Neural cell (in vitro differentiated cells): ENCODE measurements at regions not wholly inside any gene's neighbourhood (a gene's known extent, or its start where the extent isn't known, plus 50 kb on each side); places are given as distances from the start of the nearest gene placed in this dataset.

Source experiments
- H2AFZ ChIP-seq: fragments of 200-600, 300-800 bp; sonication (generic), shearing (Covaris generic); 2 replicates; pipeline ENCODE4 v1.6.0; 2014; ENCODE audit warnings: low read depth, mild to moderate bottlenecking, antibody characterized with exemption, low read length, moderate library complexity
- H3F3A ChIP-seq: fragments of 200-600 bp; shearing (Covaris generic); 2 replicates; pipeline ENCODE4 v1.6.1; 2016; ENCODE audit warnings: mild to moderate bottlenecking, moderate library complexity, mixed read lengths, antibody characterized with exemption, low read length; ENCODE audit not compliant: insufficient read depth, poor library complexity, severe bottlenecking
- H3K27ac ChIP-seq: fragments of 200-600, 300-800 bp; sonication (generic), shearing (Covaris generic); 2 replicates; pipeline ENCODE4 v1.5.1; 2014; ENCODE audit warnings: mild to moderate bottlenecking, low read length, moderate library complexity
- H3K27me3 ChIP-seq: fragments of 300-800, 200-600 bp; sonication (generic), shearing (Covaris generic); 2 replicates; pipeline ENCODE4 v1.6.0; 2014; ENCODE audit warnings: mild to moderate bottlenecking, low read depth, low read length, moderate library complexity; ENCODE audit not compliant: insufficient read depth
- H3K36me3 ChIP-seq: fragments of 300-800, 200-600 bp; sonication (generic), shearing (Covaris generic); 2 replicates; pipeline ENCODE4 v1.5.1; 2014; ENCODE audit warnings: mild to moderate bottlenecking, antibody characterized with exemption, low read length, moderate library complexity; ENCODE audit not compliant: insufficient read depth
- H3K4me2 ChIP-seq: fragments of 300-800, 200-600 bp; sonication (generic), shearing (Covaris generic); 2 replicates; pipeline ENCODE4 v1.6.0; 2014; ENCODE audit warnings: mild to moderate bottlenecking, low read length
- H3K4me3 ChIP-seq: fragments of 300-800, 200-600 bp; sonication (generic), shearing (Covaris generic); 2 replicates; pipeline ENCODE4 v1.5.1; 2014; ENCODE audit warnings: mild to moderate bottlenecking, low read length, moderate library complexity
- H3K79me2 ChIP-seq: fragments of 200-600 bp; shearing (Covaris generic); replicated peaks from 2 replicates; pipeline ENCODE4 v1.6.0; 2014; ENCODE audit warnings: mild to moderate bottlenecking, low read length, moderate library complexity; ENCODE audit not compliant: insufficient read depth
- H3K9ac ChIP-seq: fragments of 300-800, 200-600 bp; sonication (generic), shearing (Covaris generic); 2 replicates; pipeline ENCODE4 v1.6.1; 2016; ENCODE audit warnings: mild to moderate bottlenecking, low read length, mixed read lengths
- H3K9me2 ChIP-seq: fragments of 200-600 bp; shearing (Covaris generic); 2 replicates; pipeline ENCODE4 v1.6.1; 2016; ENCODE audit warnings: mild to moderate bottlenecking, low read length, mixed read lengths; ENCODE audit not compliant: insufficient read depth
- H3K9me3 ChIP-seq: fragments of 200-600, 300-800 bp; sonication (generic), shearing (Covaris generic); 2 replicates; pipeline ENCODE4 v1.6.1; 2016; ENCODE audit warnings: mild to moderate bottlenecking, mixed run types, low read length, moderate library complexity, mixed read lengths
- H4K20me1 ChIP-seq: fragments of 200-600 bp; shearing (Covaris generic); 2 replicates; pipeline ENCODE4 v1.6.1; 2016; ENCODE audit warnings: mild to moderate bottlenecking, mixed run types; ENCODE audit not compliant: insufficient read depth
- EP300 ChIP-seq: fragments of 450-650 bp; conservative IDR thresholded peaks from 2 replicates; pipeline ENCODE4 v1.6.1; 2014; ENCODE audit warnings: antibody characterized with exemption, mild to moderate bottlenecking, moderate library complexity; ENCODE audit not compliant: poor library complexity, severe bottlenecking
- EZH2 ChIP-seq: fragments of 200-600, 300-800 bp; shearing (Covaris generic), sonication (generic); IDR thresholded peaks from 2 replicates; pipeline ENCODE4 v1.6.1; 2014; ENCODE audit warnings: antibody characterized with exemption, low read length, borderline replicate concordance, mild to moderate bottlenecking; ENCODE audit not compliant: insufficient read depth, poor library complexity, severe bottlenecking
- MXI1 ChIP-seq: fragments of 450-650 bp; conservative IDR thresholded peaks from 2 replicates; pipeline ENCODE4 v1.6.1; 2014; ENCODE audit warnings: antibody characterized with exemption, mild to moderate bottlenecking; ENCODE audit not compliant: poor library complexity, severe bottlenecking
- POLR2AphosphoS5 ChIP-seq: IDR thresholded peaks from 2 replicates; pipeline ENCODE4 v1.6.1; 2012
- RAD21 ChIP-seq: fragments of 450-650 bp; conservative IDR thresholded peaks from 2 replicates; pipeline ENCODE4 v1.6.1; 2014; ENCODE audit warnings: antibody characterized with exemption, mild to moderate bottlenecking, moderate library complexity
- SMC3 ChIP-seq: fragments of 450-650 bp; conservative IDR thresholded peaks from 2 replicates; pipeline ENCODE4 v1.6.1; 2014; ENCODE audit warnings: antibody characterized with exemption, mild to moderate bottlenecking, moderate library complexity; ENCODE audit not compliant: poor library complexity
- TAF1 ChIP-seq: IDR thresholded peaks from 2 replicates; pipeline ENCODE4 v1.6.1; 2012; ENCODE audit warnings: low read depth
- TF ChIP-seq, protein P1 (sequence below): fragments of 450-650 bp; IDR thresholded peaks from 2 replicates; pipeline ENCODE4 v1.5.1; 2014; ENCODE audit warnings: antibody characterized with exemption, mild to moderate bottlenecking, moderate library complexity; ENCODE audit not compliant: poor library complexity, severe bottlenecking
- TF ChIP-seq, protein P2 (sequence below): IDR thresholded peaks from 2 replicates; pipeline ENCODE4 v1.6.1; 2012; ENCODE audit warnings: borderline replicate concordance

DNA sequence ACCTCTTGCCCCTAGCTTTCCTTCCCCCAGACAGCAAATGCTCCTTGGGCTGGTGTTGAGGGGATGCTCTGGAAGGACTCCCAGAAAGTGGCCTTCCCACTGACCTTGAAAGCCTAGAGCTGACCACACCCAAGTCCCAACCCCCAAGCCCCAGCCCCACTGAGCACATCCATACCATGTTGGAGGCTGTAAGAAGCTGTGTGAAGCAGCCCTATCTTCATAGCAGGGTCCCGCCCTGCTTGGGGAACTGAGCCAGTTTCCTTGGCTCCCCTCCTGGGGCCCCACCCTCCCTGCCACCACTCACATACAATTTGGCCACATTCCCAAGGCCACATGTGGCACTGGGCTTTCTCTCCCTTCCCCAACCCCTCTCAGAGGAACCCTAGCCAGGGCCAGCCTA is 72.3 kb upstream of the CACUL1 start:
- no peaks in the 10 kb centered on the region for H3F3A ChIP-seq
- H2AFZ ChIP-seq: no peak overlapping the region
- no peak overlapping the region for H3K27ac ChIP-seq
- H3K9me3 ChIP-seq: no peaks in the 10 kb centered on the region
- no peak overlapping the region for H3K4me3 ChIP-seq
- TF ChIP-seq SMC3: no peak
- TF ChIP-seq, protein P1, sequence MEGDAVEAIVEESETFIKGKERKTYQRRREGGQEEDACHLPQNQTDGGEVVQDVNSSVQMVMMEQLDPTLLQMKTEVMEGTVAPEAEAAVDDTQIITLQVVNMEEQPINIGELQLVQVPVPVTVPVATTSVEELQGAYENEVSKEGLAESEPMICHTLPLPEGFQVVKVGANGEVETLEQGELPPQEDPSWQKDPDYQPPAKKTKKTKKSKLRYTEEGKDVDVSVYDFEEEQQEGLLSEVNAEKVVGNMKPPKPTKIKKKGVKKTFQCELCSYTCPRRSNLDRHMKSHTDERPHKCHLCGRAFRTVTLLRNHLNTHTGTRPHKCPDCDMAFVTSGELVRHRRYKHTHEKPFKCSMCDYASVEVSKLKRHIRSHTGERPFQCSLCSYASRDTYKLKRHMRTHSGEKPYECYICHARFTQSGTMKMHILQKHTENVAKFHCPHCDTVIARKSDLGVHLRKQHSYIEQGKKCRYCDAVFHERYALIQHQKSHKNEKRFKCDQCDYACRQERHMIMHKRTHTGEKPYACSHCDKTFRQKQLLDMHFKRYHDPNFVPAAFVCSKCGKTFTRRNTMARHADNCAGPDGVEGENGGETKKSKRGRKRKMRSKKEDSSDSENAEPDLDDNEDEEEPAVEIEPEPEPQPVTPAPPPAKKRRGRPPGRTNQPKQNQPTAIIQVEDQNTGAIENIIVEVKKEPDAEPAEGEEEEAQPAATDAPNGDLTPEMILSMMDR: no peak
- TF ChIP-seq, protein P2, sequence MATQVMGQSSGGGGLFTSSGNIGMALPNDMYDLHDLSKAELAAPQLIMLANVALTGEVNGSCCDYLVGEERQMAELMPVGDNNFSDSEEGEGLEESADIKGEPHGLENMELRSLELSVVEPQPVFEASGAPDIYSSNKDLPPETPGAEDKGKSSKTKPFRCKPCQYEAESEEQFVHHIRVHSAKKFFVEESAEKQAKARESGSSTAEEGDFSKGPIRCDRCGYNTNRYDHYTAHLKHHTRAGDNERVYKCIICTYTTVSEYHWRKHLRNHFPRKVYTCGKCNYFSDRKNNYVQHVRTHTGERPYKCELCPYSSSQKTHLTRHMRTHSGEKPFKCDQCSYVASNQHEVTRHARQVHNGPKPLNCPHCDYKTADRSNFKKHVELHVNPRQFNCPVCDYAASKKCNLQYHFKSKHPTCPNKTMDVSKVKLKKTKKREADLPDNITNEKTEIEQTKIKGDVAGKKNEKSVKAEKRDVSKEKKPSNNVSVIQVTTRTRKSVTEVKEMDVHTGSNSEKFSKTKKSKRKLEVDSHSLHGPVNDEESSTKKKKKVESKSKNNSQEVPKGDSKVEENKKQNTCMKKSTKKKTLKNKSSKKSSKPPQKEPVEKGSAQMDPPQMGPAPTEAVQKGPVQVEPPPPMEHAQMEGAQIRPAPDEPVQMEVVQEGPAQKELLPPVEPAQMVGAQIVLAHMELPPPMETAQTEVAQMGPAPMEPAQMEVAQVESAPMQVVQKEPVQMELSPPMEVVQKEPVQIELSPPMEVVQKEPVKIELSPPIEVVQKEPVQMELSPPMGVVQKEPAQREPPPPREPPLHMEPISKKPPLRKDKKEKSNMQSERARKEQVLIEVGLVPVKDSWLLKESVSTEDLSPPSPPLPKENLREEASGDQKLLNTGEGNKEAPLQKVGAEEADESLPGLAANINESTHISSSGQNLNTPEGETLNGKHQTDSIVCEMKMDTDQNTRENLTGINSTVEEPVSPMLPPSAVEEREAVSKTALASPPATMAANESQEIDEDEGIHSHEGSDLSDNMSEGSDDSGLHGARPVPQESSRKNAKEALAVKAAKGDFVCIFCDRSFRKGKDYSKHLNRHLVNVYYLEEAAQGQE: no peak
- TF ChIP-seq EP300: no peak
- TF ChIP-seq POLR2AphosphoS5: no peak
- no peak for TF ChIP-seq RAD21
- TF ChIP-seq EZH2: no peak
- no peak for TF ChIP-seq TAF1
- TF ChIP-seq MXI1: no peak
- no peak overlapping the region for H3K9ac ChIP-seq
- H3K4me2 ChIP-seq: no peak overlapping the region
- no peaks in the 10 kb centered on the region for H3K36me3 ChIP-seq
- no peaks in the 10 kb centered on the region for H3K27me3 ChIP-seq
- H3K9me2 ChIP-seq: no peaks in the 10 kb centered on the region
- H3K79me2 ChIP-seq: no peaks in the 10 kb centered on the region
- H4K20me1 ChIP-seq: no peaks in the 10 kb centered on the region

DNA sequence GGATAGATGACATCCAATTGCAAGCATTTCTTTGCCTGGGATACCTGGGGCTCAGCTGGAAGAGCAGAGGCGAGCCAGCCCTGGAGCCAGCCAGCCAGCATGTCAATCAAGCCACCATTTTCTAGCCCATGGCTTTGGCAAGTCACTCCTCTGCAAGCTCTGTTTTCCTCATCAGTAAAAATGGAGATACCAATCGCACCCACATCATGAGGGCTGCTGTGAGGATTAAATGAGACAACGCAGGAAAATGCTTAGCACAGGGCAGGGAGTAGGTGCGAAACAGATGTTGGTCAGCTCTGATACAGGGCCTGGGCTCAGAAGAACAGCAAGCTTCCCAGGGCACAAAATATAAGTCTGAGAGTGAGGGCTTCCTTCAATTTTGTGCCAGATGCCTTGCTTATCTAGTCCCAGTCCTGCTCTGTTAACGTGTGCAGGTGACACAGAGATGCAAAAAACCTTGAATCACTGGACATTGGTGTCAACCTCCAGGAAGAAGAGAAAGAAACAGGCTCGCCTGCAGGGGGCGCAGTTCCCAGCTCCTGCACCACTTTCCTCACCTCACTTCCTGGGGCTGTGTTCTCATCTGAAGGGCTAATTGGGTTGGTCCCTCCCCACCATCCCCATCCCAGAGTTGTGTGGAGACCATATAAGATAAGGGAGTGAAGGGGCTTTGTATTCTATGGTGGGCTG is 72.8 kb upstream of the CACUL1 start:
- H3K9ac ChIP-seq: no peak overlapping the region
- H4K20me1 ChIP-seq: no peaks in the 10 kb centered on the region
- no peaks in the 10 kb centered on the region for H3K9me2 ChIP-seq
- H3K36me3 ChIP-seq: no peaks in the 10 kb centered on the region
- H3K4me3 ChIP-seq: no peak overlapping the region
- H3F3A ChIP-seq: no peaks in the 10 kb centered on the region
- no peak overlapping the region for H2AFZ ChIP-seq
- no peak overlapping the region for H3K27ac ChIP-seq
- TF ChIP-seq POLR2AphosphoS5 (no peak), MXI1 (no peak), SMC3 (no peak), EP300 (no peak), TAF1 (no peak), RAD21 (no peak), EZH2 (no peak)
- TF ChIP-seq, protein P2: no peak
- TF ChIP-seq, protein P1: no peak
- H3K79me2 ChIP-seq: no peaks in the 10 kb centered on the region
- H3K27me3 ChIP-seq: no peaks in the 10 kb centered on the region
- H3K9me3 ChIP-seq: no peaks in the 10 kb centered on the region
- H3K4me2 ChIP-seq: no peak overlapping the region
